Keratinocyte (primary cell): ENCODE measurements at regions not wholly inside any gene's neighbourhood (a gene's known extent, or its start where the extent isn't known, plus 50 kb on each side); places are given as distances from the start of the nearest gene placed in this dataset.

Experiments
- DNase-seq: peaks from one replicate; pipeline ENCODE4 v3.0.0-alpha.2; 2011; ENCODE audit warnings: low read depth, missing footprints, low spot score
- FAIRE-seq: peaks from 2 replicates; lab custom pipeline; 2011; peaks lifted over from hg19 to GRCh38; lab: Jason Lieb, UNC
- H2AFZ ChIP-seq: 2 replicates; pipeline ENCODE4 v1.6.0; 2012; ENCODE audit warnings: low read length, control low read depth, inconsistent platforms; ENCODE audit not compliant: control insufficient read depth
- H3K27ac ChIP-seq: 2 replicates; pipeline ENCODE4 v1.5.1; 2011; ENCODE audit warnings: low read length; ENCODE audit not compliant: control insufficient read depth, insufficient read depth
- H3K27me3 ChIP-seq: 3 replicates; pipeline ENCODE4 v1.6.0; 2011; ENCODE audit warnings: low read length; ENCODE audit not compliant: control insufficient read depth, insufficient read depth; ENCODE audit errors: extremely low read depth
- H3K36me3 ChIP-seq, 2 experiments: 2 replicates in 1 of 2; 3 replicates in 1 of 2; pipeline ENCODE4 v1.5.1; 2011; ENCODE audit warnings: low read length in 2 of 2, mild to moderate bottlenecking in 1 of 2; ENCODE audit not compliant: control insufficient read depth in 2 of 2, insufficient read depth in 2 of 2; ENCODE audit errors: extremely low read depth in 1 of 2
- H3K4me1 ChIP-seq: 3 replicates; pipeline ENCODE4 v1.5.1; 2011; ENCODE audit warnings: low read length; ENCODE audit not compliant: control insufficient read depth, insufficient read depth; ENCODE audit errors: extremely low read depth
- H3K4me2 ChIP-seq: 3 replicates; pipeline ENCODE4 v1.6.0; 2011; ENCODE audit warnings: low read depth, low read length; ENCODE audit not compliant: control insufficient read depth, insufficient read depth; ENCODE audit errors: extremely low read depth
- H3K4me3 ChIP-seq, 3 experiments: fragments of 200-600 bp in 1 of 3; sonication (generic) in 1 of 3; 2 replicates in 2 of 3; 3 replicates in 1 of 3; pipeline ENCODE4 v1.5.1; 2011 to 2016; ENCODE audit warnings: low read length in 3 of 3, mild to moderate bottlenecking in 3 of 3, control low read depth in 2 of 3, inconsistent platforms in 1 of 3, low read depth in 1 of 3, mixed read lengths in 1 of 3, mixed run types in 1 of 3, moderate library complexity in 1 of 3; ENCODE audit not compliant: control insufficient read depth in 2 of 3, insufficient read depth in 2 of 3; ENCODE audit errors: extremely low read depth in 1 of 3
- H3K79me2 ChIP-seq: 2 replicates; pipeline ENCODE4 v1.6.0; 2012; ENCODE audit warnings: low read length; ENCODE audit not compliant: control insufficient read depth, insufficient read depth
- H3K9ac ChIP-seq: 3 replicates; pipeline ENCODE4 v1.6.0; 2011; ENCODE audit warnings: low read length; ENCODE audit not compliant: control insufficient read depth, insufficient read depth; ENCODE audit errors: extremely low read depth
- H3K9me1 ChIP-seq: 3 replicates; pipeline ENCODE4 v1.6.0; 2011; ENCODE audit warnings: low read length; ENCODE audit not compliant: control insufficient read depth, insufficient read depth; ENCODE audit errors: extremely low read depth
- H3K9me3 ChIP-seq: 2 replicates; pipeline ENCODE4 v1.5.1; 2012; ENCODE audit warnings: low read depth, low read length; ENCODE audit not compliant: control insufficient read depth
- H4K20me1 ChIP-seq: 3 replicates; pipeline ENCODE4 v1.6.0; 2011; ENCODE audit warnings: low read length; ENCODE audit not compliant: control insufficient read depth, insufficient read depth; ENCODE audit errors: extremely low read depth
- EZH2 ChIP-seq: IDR thresholded peaks from one replicate; pipeline ENCODE4 v1.6.1; 2012; ENCODE audit warnings: inconsistent platforms, mild to moderate bottlenecking, low read length, moderate library complexity
- dilution Hi-C: fragments of 300-500 bp; cut with MboI; formaldehyde crosslinking; loops from one replicate; pipeline ENCODE4 v1.7.0; 2020; ENCODE audit warnings: low sequenced_read_pairs; ENCODE audit not compliant: extremely low pct_ligation_motif_present
- TF ChIP-seq, protein P1 (sequence below), 3 experiments: IDR thresholded peaks in 1 of 3; conservative IDR thresholded peaks in 1 of 3; optimal IDR thresholded peaks in 1 of 3; 2 replicates in 2 of 3; 3 replicates in 1 of 3; pipeline versions ENCODE3 to v1.5.1; 2011; ENCODE audit warnings: low read length in 3 of 3, mild to moderate bottlenecking in 3 of 3, moderate library complexity in 2 of 3, control low read depth in 1 of 3, inconsistent platforms in 1 of 3; ENCODE audit not compliant: insufficient read depth in 2 of 3; ENCODE audit errors: extremely low read depth in 1 of 3

DNA sequence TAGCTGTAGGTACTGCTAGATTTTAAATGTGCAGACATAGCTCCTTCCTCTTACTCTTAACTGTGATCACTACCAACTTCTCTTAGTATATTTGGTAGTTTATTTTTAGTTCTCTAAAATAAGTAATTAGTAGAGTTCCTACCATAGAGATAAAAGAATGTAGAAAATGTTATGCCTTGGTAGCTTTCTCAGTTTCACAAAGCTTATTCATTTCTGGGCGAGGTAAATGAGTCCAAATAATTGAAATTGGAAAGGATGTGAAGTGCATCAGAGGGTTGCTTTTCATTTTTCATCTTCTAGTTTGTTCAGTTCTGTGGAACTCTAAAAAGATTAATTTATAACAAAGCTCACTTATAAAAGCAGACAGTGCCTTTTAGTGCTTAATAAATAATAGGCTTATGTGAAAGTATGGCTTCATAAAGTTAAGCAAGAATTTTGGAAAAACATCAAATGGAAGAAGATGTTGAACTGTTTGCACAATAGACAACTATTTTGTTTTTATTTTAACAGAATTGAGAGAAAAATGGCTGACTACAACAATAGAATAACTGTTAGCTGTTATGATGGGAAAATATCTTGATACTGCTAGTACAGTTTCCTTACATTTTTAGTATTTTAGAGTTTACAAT, 303.7 kb downstream of the UTRN start:
- TF ChIP-seq EZH2: no peak
- TF ChIP-seq, protein P1, sequence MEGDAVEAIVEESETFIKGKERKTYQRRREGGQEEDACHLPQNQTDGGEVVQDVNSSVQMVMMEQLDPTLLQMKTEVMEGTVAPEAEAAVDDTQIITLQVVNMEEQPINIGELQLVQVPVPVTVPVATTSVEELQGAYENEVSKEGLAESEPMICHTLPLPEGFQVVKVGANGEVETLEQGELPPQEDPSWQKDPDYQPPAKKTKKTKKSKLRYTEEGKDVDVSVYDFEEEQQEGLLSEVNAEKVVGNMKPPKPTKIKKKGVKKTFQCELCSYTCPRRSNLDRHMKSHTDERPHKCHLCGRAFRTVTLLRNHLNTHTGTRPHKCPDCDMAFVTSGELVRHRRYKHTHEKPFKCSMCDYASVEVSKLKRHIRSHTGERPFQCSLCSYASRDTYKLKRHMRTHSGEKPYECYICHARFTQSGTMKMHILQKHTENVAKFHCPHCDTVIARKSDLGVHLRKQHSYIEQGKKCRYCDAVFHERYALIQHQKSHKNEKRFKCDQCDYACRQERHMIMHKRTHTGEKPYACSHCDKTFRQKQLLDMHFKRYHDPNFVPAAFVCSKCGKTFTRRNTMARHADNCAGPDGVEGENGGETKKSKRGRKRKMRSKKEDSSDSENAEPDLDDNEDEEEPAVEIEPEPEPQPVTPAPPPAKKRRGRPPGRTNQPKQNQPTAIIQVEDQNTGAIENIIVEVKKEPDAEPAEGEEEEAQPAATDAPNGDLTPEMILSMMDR (optimal IDR thresholded peaks at IDR 0.05 in 1 of 3, IDR thresholded peaks at IDR 0.05 in 1 of 3, conservative IDR thresholded peaks at IDR 0.05 in 1 of 3; ENCODE audit: extremely low read depth in 1 of 3, insufficient read depth in 2 of 3, low read length in 3 of 3): no peak
- Histone ChIP-seq H4K20me1 (no peaks in the 10 kb centered on the region), H3K4me1 (no peaks in the 10 kb centered on the region), H3K36me3 (peaks cover 0 to 2% of the 10 kb centered on the region in 2 experiments), H3K9ac (no peak overlapping the region), H3K4me3 (no peak overlapping the region), H3K9me3 (no peaks in the 10 kb centered on the region), H3K9me1 (no peaks in the 10 kb centered on the region), H3K27me3 (no peaks in the 10 kb centered on the region), H2AFZ (no peak overlapping the region), H3K4me2 (no peak overlapping the region), H3K27ac (no peak overlapping the region), H3K79me2 (no peaks in the 10 kb centered on the region)
- DNase-seq (no peak), FAIRE-seq (no peak)
- dilution Hi-C loops: no loop called here

DNA sequence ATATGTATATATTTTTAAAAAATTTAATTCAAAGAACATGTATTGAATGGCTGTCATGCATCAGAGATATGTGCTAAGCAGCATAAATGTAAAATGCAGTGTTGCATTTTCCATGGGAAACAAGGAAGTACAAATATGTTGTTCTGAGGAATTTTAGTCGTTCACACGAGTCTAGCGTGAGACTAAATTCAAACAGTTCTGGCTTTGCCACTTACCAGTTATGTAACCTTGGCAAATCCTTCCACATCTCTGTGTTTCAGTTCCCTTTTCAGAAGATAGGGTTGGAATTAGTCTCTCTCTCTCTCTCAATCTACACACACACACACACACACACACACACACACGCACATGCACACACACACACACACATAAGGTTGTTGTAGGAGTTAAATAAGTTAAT, 305.4 kb downstream of the UTRN start:
- Histone ChIP-seq H3K4me2 (no peak overlapping the region), H3K9ac (no peak overlapping the region), H3K4me1 (no peaks in the 10 kb centered on the region), H4K20me1 (no peaks in the 10 kb centered on the region), H3K9me3 (no peaks in the 10 kb centered on the region), H3K36me3 (peaks cover 0 to 2% of the 10 kb centered on the region in 2 experiments), H3K4me3 (no peak overlapping the region), H2AFZ (no peak overlapping the region), H3K79me2 (no peaks in the 10 kb centered on the region), H3K9me1 (no peaks in the 10 kb centered on the region), H3K27ac (no peak overlapping the region), H3K27me3 (no peaks in the 10 kb centered on the region)
- DNase-seq (no peak), FAIRE-seq (no peak)
- TF ChIP-seq EZH2: no peak
- TF ChIP-seq, protein P1 (optimal IDR thresholded peaks at IDR 0.05 in 1 of 3, IDR thresholded peaks at IDR 0.05 in 1 of 3, conservative IDR thresholded peaks at IDR 0.05 in 1 of 3; ENCODE audit: extremely low read depth in 1 of 3, insufficient read depth in 2 of 3, low read length in 3 of 3): no peak
- dilution Hi-C loops: no loop called here
